K562 (cell line): ENCODE measurements at regions not wholly inside any gene's neighbourhood (a gene's known extent, or its start where the extent isn't known, plus 50 kb on each side); places are given as distances from the start of the nearest gene placed in this dataset.
"Not testable (repeated sequence)": the region's sequence is repeated elsewhere in the genome, so short reads cannot be mapped to it uniquely, and the experiment has no call there.

Source experiments
- ATAC-seq: fragments of 200-7000 bp; cut with Tn5 transposase; 3 replicates; pipeline ENCODE4 v1.9.1; 2020; ENCODE audit warnings: moderate library complexity
- BruUV-seq: library from RNA; stranded (reverse); fragments of 400-500 nt; replicated peaks from 2 replicates; lab custom pipeline; 2021; lab: Mats Ljungman, UMichigan
- CTCF ChIA-PET: fragments of 300-600 bp; formaldehyde crosslinking; extraction: SDS; loops from one replicate; lab custom pipeline; 2021; ENCODE audit warnings: low intra/inter-chr PET ratio; lab: Yijun Ruan, JAX
- POLR2A ChIA-PET: fragments of 300-600, 350-650 bp; sonication (Branson Sonifier 250); formaldehyde crosslinking; extraction: SDS; loops from one replicate; lab custom pipeline; 2021; ENCODE audit warnings: antibody characterized with exemption, inconsistent platforms; lab: Yijun Ruan, JAX
- DNase-seq, 4 experiments: peaks; one replicate each; pipeline versions ENCODE4 v3.0.0 to v3.0.0-alpha.2; 2011 to 2018; ENCODE audit warnings: low spot score in 3 of 4, mixed read lengths in 3 of 4; ENCODE audit errors: extremely low read depth in 1 of 4
- FAIRE-seq: peaks from 2 replicates; lab custom pipeline; 2011; peaks lifted over from hg19 to GRCh38; lab: Jason Lieb, UNC
- H2AFZ ChIP-seq: 2 replicates; pipeline ENCODE4 v1.6.0; 2011; ENCODE audit warnings: low read depth, low read length, control low read depth, inconsistent platforms
- H3K27ac ChIP-seq: fragments of 200-600 bp; 3 replicates; pipeline ENCODE4 v1.8.0; 2011; ENCODE audit warnings: low read depth, mild to moderate bottlenecking, control low read depth, inconsistent platforms, low read length, moderate library complexity, mixed read lengths; ENCODE audit errors: extremely low read depth
- H3K27me3 ChIP-seq, 2 experiments: fragments of 300-600 bp in 1 of 2; 2 replicates in 1 of 2; 3 replicates in 1 of 2; pipeline versions ENCODE4 v1.6.0 to v1.8.0; 2011; ENCODE audit warnings: inconsistent platforms in 2 of 2, low read length in 2 of 2, mild to moderate bottlenecking in 1 of 2, mixed read lengths in 1 of 2, moderate library complexity in 1 of 2; ENCODE audit not compliant: control insufficient read depth in 2 of 2, insufficient read depth in 2 of 2
- H3K36me3 ChIP-seq: fragments of 300-600 bp; 3 replicates; pipeline ENCODE4 v1.8.0; 2011; ENCODE audit warnings: mild to moderate bottlenecking, low read length, inconsistent platforms; ENCODE audit not compliant: control insufficient read depth, insufficient read depth
- H3K4me1 ChIP-seq, 2 experiments: fragments of 200-600 bp in 1 of 2; replicated peaks in 1 of 2; 2 replicates in 1 of 2; 3 replicates in 1 of 2; pipeline versions ENCODE4 v1.5.1 to v1.8.0; 2011; ENCODE audit warnings: inconsistent platforms in 2 of 2, low read length in 2 of 2, mild to moderate bottlenecking in 1 of 2, mixed read lengths in 1 of 2, moderate library complexity in 1 of 2; ENCODE audit not compliant: control insufficient read depth in 2 of 2, insufficient read depth in 2 of 2
- H3K4me2 ChIP-seq: 2 replicates; pipeline ENCODE4 v1.6.1; 2011; ENCODE audit warnings: low read length, control low read depth, inconsistent platforms, mixed read lengths; ENCODE audit not compliant: insufficient read depth
- H3K4me3 ChIP-seq: fragments of 200-600 bp; sonication (generic), shearing (Covaris generic); 2 replicates; pipeline ENCODE4 v1.5.1; 2016; ENCODE audit warnings: control low read depth, inconsistent platforms
- H3K79me2 ChIP-seq: fragments of 200-600 bp; 3 replicates; pipeline ENCODE4 v1.8.0; 2011; ENCODE audit warnings: low read length, inconsistent platforms; ENCODE audit not compliant: control insufficient read depth, insufficient read depth
- H3K9ac ChIP-seq, 2 experiments: 2 replicates each; pipeline versions ENCODE4 v1.6.0 to v1.6.1; 2011; ENCODE audit warnings: low read depth in 2 of 2, low read length in 2 of 2, control low read depth in 1 of 2, inconsistent platforms in 1 of 2, mild to moderate bottlenecking in 1 of 2, mixed read lengths in 1 of 2; ENCODE audit not compliant: insufficient read depth in 1 of 2
- H3K9me1 ChIP-seq: one replicate; pipeline ENCODE4 v1.6.0; 2011; ENCODE audit warnings: inconsistent platforms, mild to moderate bottlenecking, low read length, moderate library complexity; ENCODE audit not compliant: control insufficient read depth, insufficient read depth
- H3K9me3 ChIP-seq: replicated peaks from 2 replicates; pipeline ENCODE4 v1.5.1; 2011; ENCODE audit warnings: low read depth, low read length, inconsistent platforms; ENCODE audit not compliant: control insufficient read depth, insufficient read depth
- H4K20me1 ChIP-seq: replicated peaks from 2 replicates; pipeline ENCODE4 v1.6.1; 2011; ENCODE audit warnings: low read length, inconsistent platforms, mixed read lengths; ENCODE audit not compliant: control insufficient read depth, insufficient read depth
- ADNP ChIP-seq: fragments of 200-800 bp; sonication (Bioruptor generic); IDR thresholded peaks from 2 replicates; pipeline ENCODE4 v1.6.1; 2016; ENCODE audit warnings: missing genetic modification characterization, missing compliant biosample characterization
- ARNT ChIP-seq, 2 experiments: fragments of 450-650 bp; IDR thresholded peaks; 2 replicates each; pipeline ENCODE4 v1.6.1; 2016; ENCODE audit warnings: mild to moderate bottlenecking in 1 of 2
- BCOR ChIP-seq: fragments of 450-650 bp; IDR thresholded peaks from 2 replicates; pipeline ENCODE4 v1.6.1; 2016
- CBX1 ChIP-seq: sonication (generic); IDR thresholded peaks from 2 replicates; pipeline ENCODE4 v1.6.1; 2016; ENCODE audit warnings: antibody characterized with exemption, low read depth, mild to moderate bottlenecking
- CBX3 ChIP-seq, 2 experiments: IDR thresholded peaks; 1 replicate in 1 of 2; 2 replicates in 1 of 2; pipeline ENCODE4 v1.6.1; 2012; ENCODE audit warnings: inconsistent platforms in 2 of 2, low read length in 2 of 2, borderline replicate concordance in 1 of 2, control low read depth in 1 of 2
- DPF2 ChIP-seq: fragments of 450-650 bp; IDR thresholded peaks from 2 replicates; pipeline ENCODE4 v1.6.1; 2016
- HDAC2 ChIP-seq: fragments of 450-650 bp; IDR thresholded peaks from 2 replicates; pipeline ENCODE4 v1.6.1; 2016; ENCODE audit warnings: mild to moderate bottlenecking
- KDM1A ChIP-seq, 2 experiments: fragments of 450-650 bp; IDR thresholded peaks; 2 replicates each; pipeline ENCODE4 v1.6.1; 2016; ENCODE audit warnings: mild to moderate bottlenecking in 2 of 2
- NFIC ChIP-seq: fragments of 450-650 bp; IDR thresholded peaks from 2 replicates; pipeline ENCODE4 v1.6.1; 2017; ENCODE audit warnings: mild to moderate bottlenecking, inconsistent platforms
- PHF20 ChIP-seq: fragments of 450-650 bp; IDR thresholded peaks from 2 replicates; pipeline ENCODE4 v1.6.1; 2018; ENCODE audit not compliant: partially characterized antibody
- RBM25 ChIP-seq: fragments of 200-400 bp; formaldehyde crosslinking; IDR thresholded peaks from 2 replicates; pipeline ENCODE4 v1.6.1; 2018; ENCODE audit warnings: low read length, low read depth, moderate library complexity; ENCODE audit not compliant: severe bottlenecking
- SMARCA5 ChIP-seq: fragments of 450-650 bp; IDR thresholded peaks from 2 replicates; pipeline ENCODE4 v1.6.1; 2016
- ZNF146 ChIP-seq: IDR thresholded peaks from one replicate; pipeline ENCODE4 v1.6.1; 2018; ENCODE audit warnings: missing compliant biosample characterization; ENCODE audit not compliant: unreplicated experiment
- WGBS: fragments of 100-300 bp; shearing (Covaris generic); methylation state at CpG from one replicate; pipeline ENCODE4 v1.1.6; 2016; ENCODE audit warnings: low coverage, mixed read lengths; ENCODE audit not compliant: insufficient coverage; ENCODE audit errors: missing lambda C conversion rate; 5-methylcytosine and 5-hydroxymethylcytosine counted together
- in situ Hi-C: fragments of 300-500 bp; cut with MboI; formaldehyde crosslinking; loops from 4 replicates; pipeline ENCODE4 v1.15.0; 2018; ENCODE audit warnings: inconsistent platforms, mixed read lengths
- intact Hi-C: fragments of 100-400 bp; cut with micrococcal nuclease; formaldehyde crosslinking; loops from 2 replicates; pipeline ENCODE4 v1.14.2; 2022
- TF ChIP-seq, protein P1 (sequence below): fragments of 450-650 bp; IDR thresholded peaks from 2 replicates; pipeline ENCODE4 v1.6.1; 2016; ENCODE audit warnings: mild to moderate bottlenecking

DNA sequence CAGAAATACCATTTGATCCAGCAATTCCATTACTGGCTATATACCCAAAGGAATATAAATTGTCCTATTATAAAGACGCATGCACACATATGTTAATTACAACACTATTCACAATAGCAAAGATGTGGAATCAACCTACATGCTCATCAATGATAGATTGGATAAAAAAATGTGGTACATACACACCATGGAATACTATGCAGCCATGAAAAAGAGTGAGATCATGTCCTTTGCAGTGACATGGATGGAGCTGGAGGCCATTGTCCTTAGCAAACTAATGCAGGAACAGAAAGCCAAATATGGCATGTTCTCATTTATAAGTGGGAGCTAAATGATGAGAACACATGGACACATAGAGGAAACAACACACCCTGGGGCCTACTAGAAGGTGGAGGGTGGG is 78.3 kb upstream of the EED start:
- H3K9me3 ChIP-seq, in situ Hi-C loops, H3K9ac ChIP-seq, BruUV-seq, H3K9me1 ChIP-seq, H3K36me3 ChIP-seq, H3K27ac ChIP-seq, H4K20me1 ChIP-seq, ATAC-seq, H2AFZ ChIP-seq, intact Hi-C loops, DNase-seq, H3K4me2 ChIP-seq, H3K27me3 ChIP-seq, FAIRE-seq, CTCF ChIA-PET, H3K4me3 ChIP-seq, H3K79me2 ChIP-seq: not testable (repeated sequence)
- WGBS: 73% methylated on average over 1 of the region's 1 CpG
- TF ChIP-seq CBX1 (peak; percentile 37; the same call in 1 of the 2 replicates), PHF20 (peak; percentile 34), ADNP (tag) (peak; percentile 77), CBX3 (IDR thresholded peaks at IDR 0.05; ENCODE audit: borderline replicate concordance in 1 of 2, low read length in 2 of 2) (peak in 1 of 2 experiments; percentile 49; a peak in 1 of 3 replicates), RBM25 (peak; percentile 84), HDAC2 (peak; percentile 70), KDM1A (IDR thresholded peaks at IDR 0.05) (peak; percentile 88 to 93), NFIC (peak; percentile 15; the same call in 1 of the 2 replicates), DPF2 (0 out of 2 replicates have a peak, but pooled peaks have one; percentile 20), ZNF146 (CRISPR knock-in tag) (peak; percentile 100), BCOR (peak; percentile 98), ARNT (IDR thresholded peaks at IDR 0.05) (0 out of 4 replicates have a peak, but pooled peaks of 1 of the 2 experiments have one; percentile 59), SMARCA5 (peak; percentile 88)
- TF ChIP-seq, protein P1, sequence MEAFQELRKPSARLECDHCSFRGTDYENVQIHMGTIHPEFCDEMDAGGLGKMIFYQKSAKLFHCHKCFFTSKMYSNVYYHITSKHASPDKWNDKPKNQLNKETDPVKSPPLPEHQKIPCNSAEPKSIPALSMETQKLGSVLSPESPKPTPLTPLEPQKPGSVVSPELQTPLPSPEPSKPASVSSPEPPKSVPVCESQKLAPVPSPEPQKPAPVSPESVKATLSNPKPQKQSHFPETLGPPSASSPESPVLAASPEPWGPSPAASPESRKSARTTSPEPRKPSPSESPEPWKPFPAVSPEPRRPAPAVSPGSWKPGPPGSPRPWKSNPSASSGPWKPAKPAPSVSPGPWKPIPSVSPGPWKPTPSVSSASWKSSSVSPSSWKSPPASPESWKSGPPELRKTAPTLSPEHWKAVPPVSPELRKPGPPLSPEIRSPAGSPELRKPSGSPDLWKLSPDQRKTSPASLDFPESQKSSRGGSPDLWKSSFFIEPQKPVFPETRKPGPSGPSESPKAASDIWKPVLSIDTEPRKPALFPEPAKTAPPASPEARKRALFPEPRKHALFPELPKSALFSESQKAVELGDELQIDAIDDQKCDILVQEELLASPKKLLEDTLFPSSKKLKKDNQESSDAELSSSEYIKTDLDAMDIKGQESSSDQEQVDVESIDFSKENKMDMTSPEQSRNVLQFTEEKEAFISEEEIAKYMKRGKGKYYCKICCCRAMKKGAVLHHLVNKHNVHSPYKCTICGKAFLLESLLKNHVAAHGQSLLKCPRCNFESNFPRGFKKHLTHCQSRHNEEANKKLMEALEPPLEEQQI: peak; percentile 68; the same call in 1 of the 2 replicates
- POLR2A ChIA-PET: interaction anchor here (0.6 to 0.7 kb wide), 2 partner anchors 12 to 27 kb away, joined by 3 read pairs; no protein-coding TSS in a partner anchor
- peaks cover 21 to 46% of the 10 kb centered on the region in 2 experiments for H3K4me1 ChIP-seq
